ENCODE measurements at regions not wholly inside any gene's neighbourhood (a gene's known extent, or its start where the extent isn't known, plus 50 kb on each side); places are given as distances from the start of the nearest gene placed in this dataset.
A peak's percentile ranks its signal among the peaks of the same experiment; 100 is the strongest.
"Not testable (repeated sequence)": the region's sequence is repeated elsewhere in the genome, so short reads cannot be mapped to it uniquely, and the experiment has no call there.

DNA sequence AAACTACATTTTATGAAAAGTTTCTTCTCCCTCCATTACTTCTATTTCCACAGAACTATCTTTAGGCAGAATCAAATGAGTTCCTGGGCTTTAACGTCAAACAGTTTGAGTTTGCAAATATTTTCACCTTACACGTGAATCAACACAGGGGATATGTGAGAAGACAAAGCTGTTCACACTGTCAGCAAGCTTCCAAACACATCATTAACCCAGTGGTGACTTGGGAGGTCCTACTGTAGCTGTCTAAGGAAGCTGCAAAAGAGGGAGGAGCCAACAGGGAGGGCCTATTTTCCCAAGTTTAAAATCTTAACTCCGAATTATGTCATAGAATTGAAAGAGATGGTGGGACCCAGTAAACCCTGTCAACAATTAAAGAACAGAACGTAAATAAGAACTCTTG, 337.8 kb upstream of the DNAJC19 start:
- DNase-seq = no peak

DNA sequence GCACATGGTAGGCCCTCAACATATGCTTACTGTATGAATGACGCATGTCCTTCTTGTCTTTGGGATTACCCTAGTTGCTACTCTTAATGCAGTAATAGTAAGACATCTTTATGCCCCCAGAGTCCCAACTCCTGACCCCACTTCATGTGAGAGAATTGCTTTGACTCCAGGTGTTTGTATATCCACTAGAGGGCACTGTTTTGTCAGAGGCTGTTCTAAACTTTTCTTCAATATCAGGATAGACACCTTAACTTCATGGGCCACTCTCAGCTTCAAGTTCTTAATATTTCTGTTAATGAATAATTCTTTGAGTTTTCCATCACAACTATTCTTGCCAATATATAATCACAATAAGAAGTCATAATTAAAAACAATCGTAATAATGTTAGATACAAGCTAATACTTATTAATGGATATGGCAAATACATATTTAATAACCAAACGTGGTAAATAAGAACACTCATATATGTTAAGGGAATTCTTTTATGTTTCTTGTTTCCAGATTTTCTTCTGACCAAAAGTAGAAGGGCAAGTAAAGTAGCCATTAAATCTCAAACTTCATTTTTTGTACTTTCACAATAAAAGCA, 337.2 kb upstream of the DNAJC19 start:
- peak; percentile 4 for DNase-seq

- DNase-seq = not testable (repeated sequence)
Observed at GRCh38 chr3:181324516-181324915, 335.0 kb upstream of the DNAJC19 start.

DNA sequence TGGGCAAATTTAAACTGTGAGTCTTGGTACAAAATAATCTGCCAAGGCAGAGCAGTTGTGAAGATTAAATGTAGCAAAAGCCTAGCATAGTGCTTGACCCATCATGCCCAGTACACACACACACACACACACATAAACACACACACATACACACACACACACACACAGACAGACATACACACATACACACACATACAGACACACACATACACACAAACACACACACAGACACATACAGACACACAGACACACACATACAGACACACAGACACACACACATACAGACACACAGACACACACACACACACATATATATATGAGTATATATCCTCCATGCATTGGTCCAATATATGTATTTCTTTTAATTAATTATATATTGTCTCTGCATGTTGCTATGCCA, 328.8 kb upstream of the DNAJC19 start:
- no peak for DNase-seq

- no peak for DNase-seq
Observed at GRCh38 chr3:181317508-181317907, 328.0 kb upstream of the DNAJC19 start.

DNA sequence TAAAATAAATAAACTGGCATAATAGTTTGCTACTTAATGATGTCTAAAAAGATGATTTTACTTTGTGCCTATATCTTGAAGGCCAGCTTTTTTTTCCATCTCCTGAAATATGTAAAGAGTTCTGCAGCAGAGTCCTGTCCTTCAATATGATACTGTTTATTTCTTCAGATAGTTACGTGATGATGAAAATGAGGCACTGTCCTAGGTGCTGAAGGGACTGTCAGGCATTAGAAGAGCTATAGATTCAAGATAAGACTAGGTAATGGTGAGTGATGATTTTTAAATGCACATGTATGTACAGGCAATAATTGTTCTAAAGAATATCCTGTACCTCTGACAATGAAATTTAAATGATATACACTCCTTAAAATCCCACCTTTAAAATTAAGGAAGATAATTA, 326.9 kb upstream of the DNAJC19 start:
- no peak for DNase-seq

GRCh38 chr3:181313335-181313734, 323.8 kb upstream of the DNAJC19 start:
- no peak for DNase-seq

- DNase-seq = no peak
Observed at GRCh38 chr3:181311186-181311585, 321.6 kb upstream of the DNAJC19 start.

DNA sequence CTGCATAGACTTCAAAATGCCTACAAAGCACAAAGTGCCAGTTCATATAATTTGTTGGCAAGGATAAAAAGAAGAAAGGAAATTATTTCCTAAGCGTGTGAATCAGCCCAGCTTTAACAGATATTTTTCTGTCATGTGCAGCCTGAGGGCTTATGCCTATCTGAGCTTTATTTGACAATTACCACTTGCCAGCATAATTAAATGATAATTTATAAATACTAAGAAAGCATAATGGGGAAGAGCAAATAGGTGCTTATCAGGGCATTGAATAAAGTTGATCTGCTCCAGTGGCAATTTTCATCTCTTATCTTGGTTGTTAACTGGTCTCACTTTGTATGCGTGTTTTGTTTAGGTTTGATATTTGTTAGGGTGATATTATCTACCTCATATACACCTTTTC, 313.4 kb upstream of the DNAJC19 start:
- DNase-seq = no peak

DNA sequence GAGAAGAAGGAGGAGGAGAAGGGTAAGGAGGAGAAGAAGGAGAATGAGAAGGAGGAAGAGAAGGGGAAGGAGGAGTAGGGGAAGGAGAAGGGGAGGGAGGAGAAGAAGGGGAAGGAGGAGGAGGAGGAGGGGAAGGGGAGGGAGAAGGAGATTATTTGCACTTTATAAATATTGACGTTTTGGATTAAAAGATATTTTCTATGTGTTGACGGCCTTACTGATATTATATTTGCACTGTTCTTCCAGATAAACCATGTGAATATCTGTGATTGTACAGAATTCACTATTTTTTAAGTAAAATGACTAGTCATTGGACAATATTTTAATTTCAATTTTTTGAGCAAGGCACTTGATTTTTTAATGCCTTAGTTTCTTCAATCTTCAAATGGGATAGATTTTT, 310.5 kb upstream of the DNAJC19 start:
- DNase-seq = no peak

- peak; percentile 48 for DNase-seq
Observed at GRCh38 chr3:181298421-181298820, 308.9 kb upstream of the DNAJC19 start.

DNA sequence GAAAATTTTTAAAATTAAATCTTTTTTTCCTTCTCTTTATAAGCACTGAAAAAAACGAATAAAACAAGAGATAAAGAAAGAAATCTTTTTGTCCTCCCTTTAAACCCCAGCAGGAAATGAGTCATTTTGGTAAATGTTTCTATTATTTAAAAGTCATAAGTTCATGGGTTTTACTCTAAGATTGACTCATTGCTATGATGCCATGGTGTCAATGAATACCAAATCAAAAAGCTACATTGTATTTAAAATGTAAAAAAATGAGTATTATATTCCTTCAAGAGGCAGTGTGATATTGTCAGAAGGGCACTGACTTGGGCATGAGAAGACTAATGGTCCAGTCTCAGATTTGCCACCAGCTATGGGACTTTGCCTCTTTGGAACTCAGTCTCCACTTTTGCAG, 303.4 kb upstream of the DNAJC19 start:
- DNase-seq = peak; percentile 49

DNA sequence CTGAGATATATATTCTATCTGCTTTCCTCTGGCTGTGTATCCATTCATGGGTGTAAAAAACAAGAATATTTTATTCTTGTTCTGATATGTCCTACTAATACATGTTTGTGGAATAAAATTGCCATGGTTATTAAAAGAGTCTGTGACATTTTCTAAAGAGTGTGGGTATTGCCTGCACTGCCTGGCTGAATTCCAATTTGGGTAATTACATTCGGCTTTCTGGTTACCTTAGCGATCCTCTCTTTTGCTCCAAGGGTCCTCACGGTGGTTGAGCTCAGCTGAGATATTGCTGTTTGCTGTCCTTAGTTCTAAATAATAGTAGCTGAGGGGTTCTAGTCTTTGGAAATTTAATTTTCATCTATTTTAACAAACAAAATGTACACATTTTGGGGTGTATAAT, 301.4 kb upstream of the DNAJC19 start:
- DNase-seq = no peak

- no peak for DNase-seq
Observed at GRCh38 chr3:181289306-181289705, 299.8 kb upstream of the DNAJC19 start.

- DNase-seq = no peak
Observed at GRCh38 chr3:181288145-181288544, 298.6 kb upstream of the DNAJC19 start.

DNA sequence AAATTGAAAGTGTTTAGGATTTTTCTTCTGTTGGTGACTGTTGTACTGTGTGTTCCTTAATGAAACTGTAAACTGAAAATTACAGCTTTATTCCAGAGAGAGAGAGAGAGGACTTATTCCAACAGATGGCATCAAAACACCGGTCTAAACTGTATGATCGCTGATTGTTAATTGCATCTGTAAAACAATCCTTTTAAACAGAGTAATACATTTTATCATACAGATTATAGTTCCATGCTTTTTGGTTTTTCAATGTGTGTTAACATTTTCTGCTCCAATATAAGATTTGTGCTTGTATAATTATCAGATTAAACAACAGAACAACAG, 289.7 kb upstream of the DNAJC19 start:
- DNase-seq = no peak

GRCh38 chr3:181278468-181279238, 289.1 kb upstream of the DNAJC19 start:
- no peak for DNase-seq

GRCh38 chr3:181276358-181276896, 286.9 kb upstream of the DNAJC19 start:
- no peak for DNase-seq

- DNase-seq = no peak
Observed at GRCh38 chr3:181274025-181274424, 284.5 kb upstream of the DNAJC19 start.

- DNase-seq = no peak
Observed at GRCh38 chr3:181267312-181267711, 277.8 kb upstream of the DNAJC19 start.

- no peak for DNase-seq
Observed at GRCh38 chr3:181265750-181266333, 276.3 kb upstream of the DNAJC19 start.

DNA sequence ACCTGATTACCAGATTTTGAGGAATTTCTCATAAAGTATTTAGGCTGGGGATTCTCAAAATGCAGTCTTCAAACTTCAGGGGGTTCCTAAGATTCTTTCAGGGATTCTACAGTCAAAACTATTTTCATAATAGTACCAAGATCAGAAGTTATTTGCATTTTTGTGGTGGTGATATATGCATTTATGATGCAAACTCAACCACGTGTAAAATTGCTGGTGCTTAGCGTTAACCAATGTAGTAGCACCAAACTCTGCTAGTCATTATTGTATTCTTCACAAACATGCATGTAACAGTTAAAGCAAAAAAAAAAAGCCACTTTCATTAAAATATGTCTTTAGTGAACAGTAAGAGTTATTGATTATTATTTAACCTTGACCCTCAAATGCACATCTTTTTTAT, 274.9 kb upstream of the DNAJC19 start:
- no peak for DNase-seq

- DNase-seq = no peak
Observed at GRCh38 chr3:181253796-181254195, 264.3 kb upstream of the DNAJC19 start.

DNA sequence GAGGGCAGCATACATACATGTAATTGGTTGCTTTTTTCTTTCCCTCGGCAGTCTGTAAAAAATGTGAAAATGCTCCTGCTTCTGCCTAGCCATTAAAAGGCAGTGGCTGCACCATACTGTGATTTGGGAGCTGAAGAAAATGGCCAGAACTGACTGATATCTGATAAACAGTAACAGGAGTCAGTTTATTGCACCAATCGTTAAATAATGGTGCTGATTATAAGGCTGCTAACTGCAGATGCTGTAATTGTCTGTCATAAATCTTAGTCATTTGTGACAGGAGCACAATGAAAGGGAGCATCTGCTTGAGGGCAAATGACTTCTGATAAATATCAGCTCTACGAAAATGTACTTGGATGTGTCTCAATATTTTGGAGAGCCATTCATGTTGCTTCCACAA, 263.1 kb upstream of the DNAJC19 start:
- DNase-seq = no peak

Measured in HCEC 1CT (cell line).